ENCODE measurements at regions not wholly inside any gene's neighbourhood (a gene's known extent, or its start where the extent isn't known, plus 50 kb on each side); places are given as distances from the start of the nearest gene placed in this dataset.

- TF ChIP-seq POLR2A (IDR thresholded peaks at IDR 0.05; ENCODE audit: low read depth, low read length) = no peak
- no peak for TF ChIP-seq POLR2AphosphoS5 (IDR thresholded peaks at IDR 0.05; ENCODE audit: low read depth, low read length)
Observed at GRCh38 chr5:18740301-18740700, 1106.0 kb downstream of the TAF11L14 start.

Measured in GM12892 (cell line).